HTR-8/SVneo (cell line): ENCODE measurements at regions not wholly inside any gene's neighbourhood (a gene's known extent, or its start where the extent isn't known, plus 50 kb on each side); places are given as distances from the start of the nearest gene placed in this dataset.
"Not testable (repeated sequence)": the region's sequence is repeated elsewhere in the genome, so short reads cannot be mapped to it uniquely, and the experiment has no call there.

Experiments
- DNase-seq: peaks from one replicate; pipeline ENCODE4 v3.0.0; 2011; ENCODE audit warnings: low spot score, mixed read lengths; ENCODE audit not compliant: insufficient read length
- FAIRE-seq: peaks from 2 replicates; lab custom pipeline; 2011; peaks lifted over from hg19 to GRCh38; lab: Jason Lieb, UNC

- DNase-seq: no peak
- no peak for FAIRE-seq
Observed at GRCh38 chr12:74595696-74596095, 58.1 kb downstream of the ATXN7L3B start.

GRCh38 chr12:74598819-74599218 lies 61.2 kb downstream of the ATXN7L3B start:
- no peak for FAIRE-seq
- no peak for DNase-seq

GRCh38 chr12:74599932-74600331 lies 62.3 kb downstream of the ATXN7L3B start:
- DNase-seq (no peak), FAIRE-seq (no peak)

GRCh38 chr12:74600817-74601216 lies 63.2 kb downstream of the ATXN7L3B start:
- not testable (repeated sequence) for FAIRE-seq, DNase-seq

GRCh38 chr12:74602881-74603672 lies 65.4 kb downstream of the ATXN7L3B start:
- DNase-seq: no peak
- FAIRE-seq: no peak

- DNase-seq (no peak), FAIRE-seq (no peak)
Observed at GRCh38 chr12:74608231-74608775, 70.7 kb downstream of the ATXN7L3B start.

- DNase-seq (no peak), FAIRE-seq (no peak)
Observed at GRCh38 chr12:74610711-74611110, 73.1 kb downstream of the ATXN7L3B start.

- no peak for FAIRE-seq
- no peak for DNase-seq
Observed at GRCh38 chr12:74614426-74614825, 76.8 kb downstream of the ATXN7L3B start.

GRCh38 chr12:74619084-74619483 lies 81.4 kb downstream of the ATXN7L3B start:
- FAIRE-seq (no peak), DNase-seq (no peak)

GRCh38 chr12:74619884-74620283 lies 82.2 kb downstream of the ATXN7L3B start:
- FAIRE-seq: no peak
- no peak for DNase-seq

- FAIRE-seq: no peak
- no peak for DNase-seq
Observed at GRCh38 chr12:74620921-74621320, 83.3 kb downstream of the ATXN7L3B start.

- DNase-seq: no peak
- FAIRE-seq: no peak
Observed at GRCh38 chr12:74624201-74624600, 86.6 kb downstream of the ATXN7L3B start.

GRCh38 chr12:74626397-74626796 lies 88.8 kb downstream of the ATXN7L3B start:
- DNase-seq: no peak
- no peak for FAIRE-seq

GRCh38 chr12:74641262-74641661 lies 103.6 kb downstream of the ATXN7L3B start:
- FAIRE-seq: no peak

GRCh38 chr12:74641694-74642093 lies 104.1 kb downstream of the ATXN7L3B start:
- FAIRE-seq (no peak), DNase-seq (no peak)

More at GRCh38 chr12:74641262-74641661, 103.6 kb downstream of the ATXN7L3B start:
- DNase-seq: no peak

- DNase-seq (no peak), FAIRE-seq (no peak)
Observed at GRCh38 chr12:74644681-74645080, 107.0 kb downstream of the ATXN7L3B start.

- FAIRE-seq (no peak), DNase-seq (no peak)
Observed at GRCh38 chr12:74646831-74647230, 109.2 kb downstream of the ATXN7L3B start.

- FAIRE-seq: no peak
Observed at GRCh38 chr12:74647256-74647655, 109.6 kb downstream of the ATXN7L3B start.

GRCh38 chr12:74656251-74656650 lies 118.6 kb downstream of the ATXN7L3B start:
- DNase-seq (no peak), FAIRE-seq (no peak)

More at GRCh38 chr12:74647256-74647655, 109.6 kb downstream of the ATXN7L3B start:
- DNase-seq: no peak

- no peak for DNase-seq
- no peak for FAIRE-seq
Observed at GRCh38 chr12:74660442-74660841, 122.8 kb downstream of the ATXN7L3B start.

GRCh38 chr12:74663958-74664357 lies 126.3 kb downstream of the ATXN7L3B start:
- FAIRE-seq: no peak
- DNase-seq: no peak

GRCh38 chr12:74665690-74666089 lies 128.1 kb downstream of the ATXN7L3B start:
- DNase-seq (no peak), FAIRE-seq (no peak)
